ENCODE measurements at regions not wholly inside any gene's neighbourhood (a gene's known extent, or its start where the extent isn't known, plus 50 kb on each side); places are given as distances from the start of the nearest gene placed in this dataset.

GRCh38 chr9:80233906-80234305, 662.1 kb downstream of the TLE4 start:
- TF ChIP-seq CTCF (IDR thresholded peaks at IDR 0.05) (no peak), EZH2 (IDR thresholded peaks at IDR 0.05) (no peak), EZH2phosphoT487 (IDR thresholded peaks at IDR 0.05) (no peak)

Measured in neural progenitor cell (in vitro differentiated cells).